GM12864 (cell line): ENCODE measurements at regions not wholly inside any gene's neighbourhood (a gene's known extent, or its start where the extent isn't known, plus 50 kb on each side); places are given as distances from the start of the nearest gene placed in this dataset.
"Not testable (repeated sequence)": the region's sequence is repeated elsewhere in the genome, so short reads cannot be mapped to it uniquely, and the experiment has no call there.

Experiments used
- DNase-seq: peaks from one replicate; pipeline ENCODE4 v3.0.0-alpha.2; 2011; ENCODE audit warnings: low read depth
- H3K4me3 ChIP-seq: 2 replicates; pipeline ENCODE4 v1.5.1; 2011; ENCODE audit warnings: mild to moderate bottlenecking, low read depth, low read length, control low read depth
- CTCF ChIP-seq: IDR thresholded peaks from 2 replicates; pipeline ENCODE4 v1.5.1; 2011; ENCODE audit warnings: low read depth, mild to moderate bottlenecking, moderate library complexity, low read length, control low read depth, inconsistent platforms; ENCODE audit errors: missing control alignments

GRCh38 chr16:5160010-5160409 is 62.4 kb upstream of the EEF2KMT start:
- H3K4me3 ChIP-seq: not testable (repeated sequence)
- DNase-seq: peak; percentile 36

GRCh38 chr16:5159537-5159936 is 61.9 kb upstream of the EEF2KMT start:
- H3K4me3 ChIP-seq, DNase-seq: not testable (repeated sequence)

GRCh38 chr16:5158494-5158893 is 60.9 kb upstream of the EEF2KMT start:
- DNase-seq: no peak
- no peak for TF ChIP-seq CTCF
- no peak overlapping the region for H3K4me3 ChIP-seq

- H3K4me3 ChIP-seq: not testable (repeated sequence)
- peak; percentile 31 for DNase-seq
These were observed 58.9 kb upstream of the EEF2KMT start for GRCh38 chr16:5156486-5156885.

GRCh38 chr16:5154006-5154405 is 56.4 kb upstream of the EEF2KMT start:
- H3K4me3 ChIP-seq, DNase-seq: not testable (repeated sequence)

- H3K4me3 ChIP-seq, DNase-seq: not testable (repeated sequence)
These were observed 53.8 kb upstream of the EEF2KMT start for GRCh38 chr16:5151409-5151808.
